ENCODE measurements at regions not wholly inside any gene's neighbourhood (a gene's known extent, or its start where the extent isn't known, plus 50 kb on each side); places are given as distances from the start of the nearest gene placed in this dataset.

- no peak for DNase-seq
- CTCF ChIA-PET: no interaction called here
- Mint-ChIP-seq H3K27ac (no peak overlapping the region), H3K36me3 (ENCODE audit: low read depth) (no peaks in the 10 kb centered on the region), H3K9me3 (no peaks in the 10 kb centered on the region), H3K4me3 (no peak overlapping the region), H3K4me1 (ENCODE audit: low read depth) (no peaks in the 10 kb centered on the region), H3K27me3 (ENCODE audit: low read depth) (no peaks in the 10 kb centered on the region)
- intact Hi-C loops (cut with micrococcal nuclease): no loop called here
Observed at GRCh38 chr6:81694855-81695254, 57.6 kb downstream of the TENT5A start.

- H3K36me3 Mint-ChIP-seq (ENCODE audit: low read depth): no peaks in the 10 kb centered on the region
- CTCF ChIA-PET: no interaction called here
- no peak for DNase-seq
- H3K4me3 Mint-ChIP-seq: no peak overlapping the region
- no peaks in the 10 kb centered on the region for H3K9me3 Mint-ChIP-seq
- H3K27me3 Mint-ChIP-seq (ENCODE audit: low read depth): no peaks in the 10 kb centered on the region
- no peaks in the 10 kb centered on the region for H3K4me1 Mint-ChIP-seq (ENCODE audit: low read depth)
- intact Hi-C loops (cut with micrococcal nuclease): no loop called here
- no peak overlapping the region for H3K27ac Mint-ChIP-seq
Observed at GRCh38 chr6:81694207-81694606, 58.3 kb downstream of the TENT5A start.

GRCh38 chr6:81693266-81693665 lies 59.2 kb downstream of the TENT5A start:
- Mint-ChIP-seq H3K27me3 (ENCODE audit: low read depth) (no peaks in the 10 kb centered on the region), H3K4me1 (ENCODE audit: low read depth) (no peaks in the 10 kb centered on the region), H3K9me3 (no peaks in the 10 kb centered on the region), H3K36me3 (ENCODE audit: low read depth) (no peaks in the 10 kb centered on the region), H3K27ac (no peak overlapping the region), H3K4me3 (no peak overlapping the region)
- CTCF ChIA-PET: no interaction called here
- intact Hi-C loops (cut with micrococcal nuclease): no loop called here
- DNase-seq: no peak

GRCh38 chr6:81690073-81690472 lies 62.4 kb downstream of the TENT5A start:
- Mint-ChIP-seq H3K4me3 (no peak overlapping the region), H3K36me3 (ENCODE audit: low read depth) (no peaks in the 10 kb centered on the region), H3K27ac (no peak overlapping the region), H3K27me3 (ENCODE audit: low read depth) (no peaks in the 10 kb centered on the region), H3K9me3 (no peaks in the 10 kb centered on the region), H3K4me1 (ENCODE audit: low read depth) (no peaks in the 10 kb centered on the region)
- no peak for DNase-seq
- intact Hi-C loops (cut with micrococcal nuclease): no loop called here
- CTCF ChIA-PET: no interaction called here

GRCh38 chr6:81689580-81689979 lies 62.9 kb downstream of the TENT5A start:
- Mint-ChIP-seq H3K4me3 (no peak overlapping the region), H3K27ac (no peak overlapping the region), H3K9me3 (no peaks in the 10 kb centered on the region), H3K27me3 (ENCODE audit: low read depth) (no peaks in the 10 kb centered on the region), H3K36me3 (ENCODE audit: low read depth) (no peaks in the 10 kb centered on the region), H3K4me1 (ENCODE audit: low read depth) (no peaks in the 10 kb centered on the region)
- intact Hi-C loops (cut with micrococcal nuclease): no loop called here
- CTCF ChIA-PET: no interaction called here
- DNase-seq: no peak

- Mint-ChIP-seq H3K36me3 (ENCODE audit: low read depth) (no peaks in the 10 kb centered on the region), H3K27ac (no peak overlapping the region), H3K4me1 (ENCODE audit: low read depth) (no peaks in the 10 kb centered on the region), H3K4me3 (no peak overlapping the region), H3K9me3 (no peaks in the 10 kb centered on the region), H3K27me3 (ENCODE audit: low read depth) (no peaks in the 10 kb centered on the region)
- intact Hi-C loops (cut with micrococcal nuclease): no loop called here
- CTCF ChIA-PET: no interaction called here
- DNase-seq: no peak
Observed at GRCh38 chr6:81683912-81684311, 68.6 kb downstream of the TENT5A start.

- no peak overlapping the region for H3K4me3 Mint-ChIP-seq
- no peaks in the 10 kb centered on the region for H3K9me3 Mint-ChIP-seq
- H3K4me1 Mint-ChIP-seq (ENCODE audit: low read depth): no peaks in the 10 kb centered on the region
- no peaks in the 10 kb centered on the region for H3K27me3 Mint-ChIP-seq (ENCODE audit: low read depth)
- no peaks in the 10 kb centered on the region for H3K36me3 Mint-ChIP-seq (ENCODE audit: low read depth)
- intact Hi-C loops (cut with micrococcal nuclease): no loop called here
- DNase-seq: no peak
- H3K27ac Mint-ChIP-seq: no peak overlapping the region
- CTCF ChIA-PET: no interaction called here
Observed at GRCh38 chr6:81682858-81683620, 69.4 kb downstream of the TENT5A start.

GRCh38 chr6:81682235-81682795 lies 70.2 kb downstream of the TENT5A start:
- peaks cover under 1% of the 10 kb centered on the region for H3K9me3 Mint-ChIP-seq
- no peak for DNase-seq
- H3K27ac Mint-ChIP-seq: no peak overlapping the region
- H3K4me3 Mint-ChIP-seq: no peak overlapping the region
- H3K4me1 Mint-ChIP-seq (ENCODE audit: low read depth): no peaks in the 10 kb centered on the region
- CTCF ChIA-PET: no interaction called here
- intact Hi-C loops (cut with micrococcal nuclease): no loop called here
- H3K27me3 Mint-ChIP-seq (ENCODE audit: low read depth): peaks cover 3% of the 10 kb centered on the region
- no peaks in the 10 kb centered on the region for H3K36me3 Mint-ChIP-seq (ENCODE audit: low read depth)

GRCh38 chr6:81669445-81669844 lies 83.0 kb downstream of the TENT5A start:
- no peak overlapping the region for H3K27ac Mint-ChIP-seq
- intact Hi-C loops (cut with micrococcal nuclease): no loop called here
- CTCF ChIA-PET: no interaction called here
- H3K36me3 Mint-ChIP-seq (ENCODE audit: low read depth): no peaks in the 10 kb centered on the region
- no peak for DNase-seq
- no peaks in the 10 kb centered on the region for H3K9me3 Mint-ChIP-seq
- H3K4me3 Mint-ChIP-seq: no peak overlapping the region
- no peaks in the 10 kb centered on the region for H3K27me3 Mint-ChIP-seq (ENCODE audit: low read depth)
- no peaks in the 10 kb centered on the region for H3K4me1 Mint-ChIP-seq (ENCODE audit: low read depth)

- CTCF ChIA-PET: no interaction called here
- Mint-ChIP-seq H3K9me3 (peaks cover 2% of the 10 kb centered on the region), H3K36me3 (ENCODE audit: low read depth) (no peaks in the 10 kb centered on the region), H3K27ac (no peak overlapping the region), H3K4me3 (no peak overlapping the region), H3K27me3 (ENCODE audit: low read depth) (no peaks in the 10 kb centered on the region), H3K4me1 (ENCODE audit: low read depth) (no peaks in the 10 kb centered on the region)
- no peak for DNase-seq
- intact Hi-C loops (cut with micrococcal nuclease): no loop called here
Observed at GRCh38 chr6:81668615-81669047, 83.8 kb downstream of the TENT5A start.

GRCh38 chr6:81666481-81666880 lies 86.0 kb downstream of the TENT5A start:
- CTCF ChIA-PET: no interaction called here
- Mint-ChIP-seq H3K9me3 (peaks cover 2% of the 10 kb centered on the region), H3K36me3 (ENCODE audit: low read depth) (no peaks in the 10 kb centered on the region), H3K27me3 (ENCODE audit: low read depth) (no peaks in the 10 kb centered on the region), H3K27ac (no peak overlapping the region), H3K4me1 (ENCODE audit: low read depth) (no peaks in the 10 kb centered on the region), H3K4me3 (no peak overlapping the region)
- no peak for DNase-seq
- intact Hi-C loops (cut with micrococcal nuclease): no loop called here

- Mint-ChIP-seq H3K4me1 (ENCODE audit: low read depth) (no peaks in the 10 kb centered on the region), H3K27me3 (ENCODE audit: low read depth) (no peaks in the 10 kb centered on the region), H3K9me3 (no peaks in the 10 kb centered on the region), H3K27ac (no peak overlapping the region), H3K4me3 (no peak overlapping the region), H3K36me3 (ENCODE audit: low read depth) (no peaks in the 10 kb centered on the region)
- DNase-seq: no peak
- intact Hi-C loops (cut with micrococcal nuclease): no loop called here
- CTCF ChIA-PET: no interaction called here
Observed at GRCh38 chr6:81656231-81656630, 96.2 kb downstream of the TENT5A start.

- Mint-ChIP-seq H3K36me3 (ENCODE audit: low read depth) (no peaks in the 10 kb centered on the region), H3K27ac (no peak overlapping the region), H3K9me3 (no peaks in the 10 kb centered on the region), H3K4me1 (ENCODE audit: low read depth) (no peaks in the 10 kb centered on the region), H3K27me3 (ENCODE audit: low read depth) (no peaks in the 10 kb centered on the region), H3K4me3 (no peak overlapping the region)
- CTCF ChIA-PET: no interaction called here
- DNase-seq: no peak
- intact Hi-C loops (cut with micrococcal nuclease): no loop called here
Observed at GRCh38 chr6:81655696-81656095, 96.8 kb downstream of the TENT5A start.
